Mesothelial cell of epicardium (in vitro differentiated cells): ENCODE measurements at regions not wholly inside any gene's neighbourhood (a gene's known extent, or its start where the extent isn't known, plus 50 kb on each side); places are given as distances from the start of the nearest gene placed in this dataset.

Experiments used
- DNase-seq, 2 experiments: peaks; one replicate each; pipeline ENCODE4 v3.0.0; 2021; ENCODE audit warnings: low spot score in 2 of 2; ENCODE audit not compliant: unreplicated experiment in 2 of 2
- H3K27ac Mint-ChIP-seq: 2 replicates; pipeline ENCODE4 v1.8.0; 2021; ENCODE audit warnings: mixed read lengths
- H3K27me3 Mint-ChIP-seq: 2 replicates; pipeline ENCODE4 v1.8.0; 2021; ENCODE audit warnings: low read depth, mixed read lengths
- H3K36me3 Mint-ChIP-seq: 2 replicates; pipeline ENCODE4 v1.8.0; 2021; ENCODE audit warnings: mixed read lengths
- H3K4me1 Mint-ChIP-seq: 2 replicates; pipeline ENCODE4 v1.8.0; 2021; ENCODE audit warnings: mixed read lengths
- H3K4me3 Mint-ChIP-seq: 2 replicates; pipeline ENCODE4 v1.8.0; 2021; ENCODE audit warnings: mild to moderate bottlenecking, moderate library complexity, mixed read lengths
- H3K9me3 Mint-ChIP-seq: 2 replicates; pipeline ENCODE4 v1.8.0; 2021; ENCODE audit warnings: mixed read lengths
- TF ChIP-seq, protein P1 (sequence below): fragments of 200-600 bp; sonication (generic); IDR thresholded peaks from one replicate; pipeline ENCODE4 v1.5.0; 2021; ENCODE audit warnings: antibody characterized with exemption; ENCODE audit not compliant: unreplicated experiment

GRCh38 chr2:139098961-139099360, 318.8 kb upstream of the NXPH2 start:
- Mint-ChIP-seq H3K27me3 (no peaks in the 10 kb centered on the region), H3K27ac (no peak overlapping the region), H3K9me3 (peaks cover 9% of the 10 kb centered on the region), H3K4me3 (no peak overlapping the region), H3K4me1 (no peaks in the 10 kb centered on the region), H3K36me3 (no peaks in the 10 kb centered on the region)
- DNase-seq: no peak
- TF ChIP-seq, protein P1, sequence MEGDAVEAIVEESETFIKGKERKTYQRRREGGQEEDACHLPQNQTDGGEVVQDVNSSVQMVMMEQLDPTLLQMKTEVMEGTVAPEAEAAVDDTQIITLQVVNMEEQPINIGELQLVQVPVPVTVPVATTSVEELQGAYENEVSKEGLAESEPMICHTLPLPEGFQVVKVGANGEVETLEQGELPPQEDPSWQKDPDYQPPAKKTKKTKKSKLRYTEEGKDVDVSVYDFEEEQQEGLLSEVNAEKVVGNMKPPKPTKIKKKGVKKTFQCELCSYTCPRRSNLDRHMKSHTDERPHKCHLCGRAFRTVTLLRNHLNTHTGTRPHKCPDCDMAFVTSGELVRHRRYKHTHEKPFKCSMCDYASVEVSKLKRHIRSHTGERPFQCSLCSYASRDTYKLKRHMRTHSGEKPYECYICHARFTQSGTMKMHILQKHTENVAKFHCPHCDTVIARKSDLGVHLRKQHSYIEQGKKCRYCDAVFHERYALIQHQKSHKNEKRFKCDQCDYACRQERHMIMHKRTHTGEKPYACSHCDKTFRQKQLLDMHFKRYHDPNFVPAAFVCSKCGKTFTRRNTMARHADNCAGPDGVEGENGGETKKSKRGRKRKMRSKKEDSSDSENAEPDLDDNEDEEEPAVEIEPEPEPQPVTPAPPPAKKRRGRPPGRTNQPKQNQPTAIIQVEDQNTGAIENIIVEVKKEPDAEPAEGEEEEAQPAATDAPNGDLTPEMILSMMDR: no peak

DNA sequence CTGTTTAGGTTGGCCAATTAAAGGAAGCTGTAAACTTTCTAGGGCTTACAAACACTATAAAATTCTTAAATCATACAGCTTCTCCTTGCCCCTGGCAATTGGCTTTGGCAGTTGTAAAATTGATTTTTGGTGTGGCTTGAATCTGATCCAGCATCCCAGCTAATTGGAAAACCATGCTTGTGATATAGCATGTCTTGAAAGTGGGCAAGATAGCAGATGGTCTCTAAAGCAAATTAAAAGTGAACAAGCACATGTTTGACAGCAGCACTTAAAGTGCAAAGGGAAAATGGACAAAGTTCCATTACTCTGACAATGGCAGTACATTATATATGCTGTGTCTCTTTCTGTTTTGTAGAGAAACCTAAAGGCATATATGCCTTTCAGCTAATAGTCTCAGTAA, 302.9 kb upstream of the NXPH2 start:
- H3K36me3 Mint-ChIP-seq: no peaks in the 10 kb centered on the region
- no peak for DNase-seq
- TF ChIP-seq, protein P1: no peak
- peaks cover 1% of the 10 kb centered on the region for H3K4me1 Mint-ChIP-seq
- H3K9me3 Mint-ChIP-seq: peaks cover 14% of the 10 kb centered on the region
- no peak overlapping the region for H3K27ac Mint-ChIP-seq
- H3K27me3 Mint-ChIP-seq: no peaks in the 10 kb centered on the region
- H3K4me3 Mint-ChIP-seq: no peak overlapping the region

DNA sequence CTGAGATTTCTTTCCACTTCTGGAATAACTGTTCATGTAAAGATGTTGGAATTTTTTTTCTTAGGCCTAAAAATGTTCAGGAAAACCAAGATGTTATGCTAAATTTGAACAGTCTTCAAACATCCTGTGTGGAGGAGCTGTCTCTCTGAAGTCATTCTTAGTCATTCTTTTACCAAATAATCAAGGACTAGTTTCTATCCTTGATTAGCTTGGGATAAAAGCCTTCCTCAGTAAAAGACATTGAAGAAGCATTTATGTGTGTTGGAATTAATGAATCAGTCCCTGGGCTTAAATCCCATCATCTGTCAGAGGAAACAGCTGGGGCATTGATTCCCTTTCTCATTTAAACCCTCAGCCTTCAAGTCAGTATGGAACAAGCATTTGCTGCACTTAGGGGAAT, 300.1 kb upstream of the NXPH2 start:
- Mint-ChIP-seq H3K36me3 (no peaks in the 10 kb centered on the region), H3K27me3 (no peaks in the 10 kb centered on the region), H3K9me3 (no peaks in the 10 kb centered on the region), H3K4me3 (no peak overlapping the region), H3K27ac (no peak overlapping the region), H3K4me1 (peaks cover 1% of the 10 kb centered on the region)
- no peak for DNase-seq
- TF ChIP-seq, protein P1: no peak

- no peak for DNase-seq
- Mint-ChIP-seq H3K27ac (no peak overlapping the region), H3K36me3 (no peaks in the 10 kb centered on the region), H3K27me3 (no peaks in the 10 kb centered on the region), H3K9me3 (no peaks in the 10 kb centered on the region), H3K4me1 (peaks cover 1% of the 10 kb centered on the region), H3K4me3 (no peak overlapping the region)
- TF ChIP-seq, protein P1: no peak
Measured at GRCh38 chr2:139079311-139079710, 299.1 kb upstream of the NXPH2 start.

DNA sequence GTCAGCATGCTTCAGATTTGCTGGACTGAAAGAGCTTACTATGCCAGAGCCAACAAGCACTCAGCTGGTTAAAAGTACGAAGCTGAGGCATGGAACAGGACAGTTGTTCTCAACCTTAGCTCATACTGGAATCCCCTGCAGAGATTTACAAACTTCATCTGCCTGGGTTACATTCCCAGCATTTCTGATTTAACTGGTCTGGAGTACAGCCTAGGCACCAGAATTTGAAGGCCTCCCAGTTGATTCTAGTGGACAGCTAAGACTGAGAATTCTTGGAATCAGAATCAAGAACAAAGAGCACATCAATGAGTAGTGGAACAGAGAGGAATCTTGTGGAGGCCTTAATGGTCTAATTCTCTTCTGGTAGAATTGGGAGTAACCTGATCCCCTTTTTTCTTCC, 298.2 kb upstream of the NXPH2 start:
- H3K9me3 Mint-ChIP-seq: no peaks in the 10 kb centered on the region
- no peaks in the 10 kb centered on the region for H3K36me3 Mint-ChIP-seq
- no peak overlapping the region for H3K4me3 Mint-ChIP-seq
- TF ChIP-seq, protein P1: no peak
- peaks cover 1% of the 10 kb centered on the region for H3K4me1 Mint-ChIP-seq
- DNase-seq: no peak
- no peaks in the 10 kb centered on the region for H3K27me3 Mint-ChIP-seq
- H3K27ac Mint-ChIP-seq: no peak overlapping the region

DNA sequence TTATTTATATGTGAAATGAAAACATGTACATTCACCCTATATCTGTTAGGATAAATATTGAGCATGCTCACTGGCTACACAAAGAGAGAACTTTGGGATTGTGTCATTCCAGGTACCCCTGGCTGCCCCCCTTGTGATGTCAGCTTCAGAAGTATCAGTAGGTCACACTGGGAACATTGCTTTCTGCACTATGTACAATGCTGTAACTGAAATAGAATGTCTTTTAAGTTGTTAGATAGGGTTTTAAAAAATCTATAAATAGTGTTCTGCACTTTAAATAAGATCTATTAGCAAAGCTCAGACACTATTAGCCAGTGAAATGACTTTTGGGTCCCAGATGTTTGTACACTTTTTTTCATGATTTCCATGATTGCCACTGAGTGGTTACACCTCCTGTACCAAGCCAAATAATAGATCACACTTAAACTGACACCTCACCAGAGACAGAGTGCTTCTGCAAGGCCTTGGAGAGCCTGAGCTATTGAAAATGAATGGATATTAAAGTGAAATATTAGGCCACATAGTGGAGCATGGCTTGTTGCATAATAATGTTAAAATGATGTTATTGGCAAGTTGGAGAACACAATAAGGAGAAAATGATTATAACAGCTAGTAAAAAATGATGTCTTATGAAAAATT, 297.0 kb upstream of the NXPH2 start:
- Mint-ChIP-seq H3K27ac (no peak overlapping the region), H3K4me3 (no peak overlapping the region), H3K4me1 (peaks cover 1% of the 10 kb centered on the region), H3K36me3 (no peaks in the 10 kb centered on the region), H3K9me3 (no peaks in the 10 kb centered on the region), H3K27me3 (no peaks in the 10 kb centered on the region)
- no peak for DNase-seq
- TF ChIP-seq, protein P1: no peak
